Kidney (tissue), 13 donors: ENCODE measurements at regions not wholly inside any gene's neighbourhood (a gene's known extent, or its start where the extent isn't known, plus 50 kb on each side); places are given as distances from the start of the nearest gene placed in this dataset.

Source experiments
- DNase-seq, 5 donors: peaks; one replicate each; pipeline ENCODE4 v3.0.0-alpha.2; 2013 to 2020
- FAIRE-seq: peaks from 2 replicates; lab custom pipeline; 2012; peaks lifted over from hg19 to GRCh38; lab: Jason Lieb, UNC
- H3K27ac ChIP-seq, 2 donors: one replicate each; pipeline ENCODE4 v1.7.0; 2013; ENCODE audit warnings: low read depth in 2 of 2, low read length in 2 of 2, inconsistent platforms in 1 of 2
- H3K27me3 ChIP-seq: one replicate; pipeline ENCODE4 v1.7.1; 2013; ENCODE audit warnings: low read length, inconsistent platforms; ENCODE audit not compliant: control insufficient read depth, insufficient read depth
- H3K36me3 ChIP-seq, 3 donors: one replicate each; pipeline versions ENCODE4 v1.7.0 to v1.7.1; 2013; ENCODE audit warnings: low read length in 3 of 3, control low read depth in 1 of 3, inconsistent platforms in 1 of 3; ENCODE audit not compliant: insufficient read depth in 3 of 3, control insufficient read depth in 2 of 3
- H3K4me1 ChIP-seq, 3 donors: one replicate each; pipeline versions ENCODE4 v1.7.0 to v1.7.1; 2013; ENCODE audit warnings: low read length in 3 of 3, inconsistent platforms in 1 of 3, low read depth in 1 of 3; ENCODE audit not compliant: control insufficient read depth in 2 of 3, insufficient read depth in 2 of 3
- H3K4me3 ChIP-seq, 3 donors: one replicate each; pipeline versions ENCODE4 v1.7.0 to v1.8.1; 2013; ENCODE audit warnings: low read length in 3 of 3, control low read depth in 1 of 3, inconsistent platforms in 1 of 3
- H3K9ac ChIP-seq, 3 donors: one replicate each; pipeline versions ENCODE4 v1.7.0 to v1.7.1; 2013; ENCODE audit warnings: low read length in 3 of 3, control low read depth in 1 of 3, inconsistent platforms in 1 of 3
- H3K9me3 ChIP-seq, 3 donors: one replicate each; pipeline versions ENCODE4 v1.7.0 to v1.7.1; 2013; ENCODE audit warnings: low read length in 3 of 3, control low read depth in 1 of 3, inconsistent platforms in 1 of 3; ENCODE audit not compliant: control insufficient read depth in 2 of 3, insufficient read depth in 1 of 3
- CTCF ChIP-seq: IDR thresholded peaks from 3 replicates; pipeline ENCODE4 v1.5.1; 2012; ENCODE audit warnings: mild to moderate bottlenecking, moderate library complexity, borderline replicate concordance; ENCODE audit not compliant: insufficient read depth; ENCODE audit errors: extremely low read depth
- intact Hi-C: fragments of 100-400 bp; cut with DNase I; formaldehyde crosslinking; loops from one replicate; pipeline ENCODE4 v1.11.1; 2022
- donor health status: control.
- donor health status: control.
- donor health status: control.
- donor health status: control.
- donor health status: control.
- donor health status: DM: yes; HTN: yes; CAD: no.
- donor health status: Normal renal cell carcinoma (clear cell type).

- DNase-seq (no peak), FAIRE-seq (no peak)
- Histone ChIP-seq H3K9me3 (no peaks in the 10 kb centered on the region), H3K27ac (no peak overlapping the region), H3K4me1 (no peaks in the 10 kb centered on the region), H3K4me3 (no peak overlapping the region), H3K36me3 (no peaks in the 10 kb centered on the region), H3K27me3 (no peaks in the 10 kb centered on the region), H3K9ac (no peak overlapping the region)
- intact Hi-C loops = no loop called here
- TF ChIP-seq CTCF = no peak
Observed at GRCh38 chr2:41129988-41130387, 678.1 kb upstream of the SLC8A1 start.

GRCh38 chr2:41137031-41137430 is 685.1 kb upstream of the SLC8A1 start:
- Histone ChIP-seq H3K27me3 (no peaks in the 10 kb centered on the region), H3K4me3 (no peak overlapping the region), H3K9ac (no peak overlapping the region), H3K27ac (no peak overlapping the region), H3K9me3 (no peaks in the 10 kb centered on the region), H3K4me1 (no peaks in the 10 kb centered on the region), H3K36me3 (no peaks in the 10 kb centered on the region)
- TF ChIP-seq CTCF = no peak
- FAIRE-seq (no peak), DNase-seq (no peak)
- intact Hi-C loops = no loop called here

GRCh38 chr2:41141146-41141791 is 689.4 kb upstream of the SLC8A1 start:
- intact Hi-C loops = no loop called here
- H3K9me3 ChIP-seq = no peaks in the 10 kb centered on the region
- no peak for TF ChIP-seq CTCF
- H3K27me3 ChIP-seq = no peaks in the 10 kb centered on the region
- no peak overlapping the region for H3K27ac ChIP-seq
- FAIRE-seq (no peak), DNase-seq (no peak)
- no peak overlapping the region for H3K4me3 ChIP-seq
- no peaks in the 10 kb centered on the region for H3K36me3 ChIP-seq
- no peak overlapping the region for H3K9ac ChIP-seq
- H3K4me1 ChIP-seq = no peaks in the 10 kb centered on the region

GRCh38 chr2:41142478-41142877 is 690.6 kb upstream of the SLC8A1 start:
- FAIRE-seq (no peak), DNase-seq (no peak)
- no peak overlapping the region for H3K4me3 ChIP-seq
- H3K27ac ChIP-seq = no peak overlapping the region
- H3K27me3 ChIP-seq = no peaks in the 10 kb centered on the region
- intact Hi-C loops = no loop called here
- H3K4me1 ChIP-seq = no peaks in the 10 kb centered on the region
- no peak for TF ChIP-seq CTCF
- H3K9me3 ChIP-seq = no peaks in the 10 kb centered on the region
- H3K9ac ChIP-seq = no peak overlapping the region
- no peaks in the 10 kb centered on the region for H3K36me3 ChIP-seq
